NK-92 (cell line): ENCODE measurements at regions not wholly inside any gene's neighbourhood (a gene's known extent, or its start where the extent isn't known, plus 50 kb on each side); places are given as distances from the start of the nearest gene placed in this dataset.
"Not testable (repeated sequence)": the region's sequence is repeated elsewhere in the genome, so short reads cannot be mapped to it uniquely, and the experiment has no call there.

Experiments
- DNase-seq: peaks from one replicate; lab custom pipeline; 2025; ENCODE audit not compliant: unreplicated experiment; lab: John Stamatoyannopoulos, UW

GRCh38 chr3:125645616-125646015 is 50.3 kb upstream of the OSBPL11 start:
- no peak for DNase-seq

GRCh38 chr3:125646581-125646980 is 51.3 kb upstream of the OSBPL11 start:
- no peak for DNase-seq

GRCh38 chr3:125647318-125648014 is 52.2 kb upstream of the OSBPL11 start:
- DNase-seq = no peak

GRCh38 chr3:125651244-125651643 is 55.9 kb upstream of the OSBPL11 start:
- no peak for DNase-seq

GRCh38 chr3:125652349-125652748 is 57.1 kb upstream of the OSBPL11 start:
- no peak for DNase-seq

- no peak for DNase-seq
These were observed 59.2 kb upstream of the OSBPL11 start for GRCh38 chr3:125654526-125654925.

GRCh38 chr3:125662675-125663074 is 67.4 kb upstream of the OSBPL11 start:
- DNase-seq = no peak

- DNase-seq = no peak
These were observed 75.1 kb upstream of the OSBPL11 start for GRCh38 chr3:125670352-125670751.

- no peak for DNase-seq
These were observed 75.6 kb upstream of the OSBPL11 start for GRCh38 chr3:125670945-125671344.

GRCh38 chr3:125671461-125672243 is 76.4 kb upstream of the OSBPL11 start:
- no peak for DNase-seq

GRCh38 chr3:125675791-125676190 is 80.5 kb upstream of the OSBPL11 start:
- DNase-seq = no peak

GRCh38 chr3:125679258-125679657 is 84.0 kb upstream of the OSBPL11 start:
- DNase-seq = no peak

- no peak for DNase-seq
These were observed 85.8 kb upstream of the OSBPL11 start for GRCh38 chr3:125681146-125681545.

- not testable (repeated sequence) for DNase-seq
These were observed 86.6 kb upstream of the OSBPL11 start for GRCh38 chr3:125681906-125682305.

GRCh38 chr3:125682610-125683009 is 87.3 kb upstream of the OSBPL11 start:
- DNase-seq = not testable (repeated sequence)

- DNase-seq = no peak
These were observed 88.0 kb upstream of the OSBPL11 start for GRCh38 chr3:125683067-125683829.

- DNase-seq = no peak
These were observed 88.9 kb upstream of the OSBPL11 start for GRCh38 chr3:125684199-125684598.

- DNase-seq = not testable (repeated sequence)
These were observed 90.4 kb upstream of the OSBPL11 start for GRCh38 chr3:125685741-125686140.

- DNase-seq = no peak
These were observed 97.1 kb upstream of the OSBPL11 start for GRCh38 chr3:125692361-125692760.

- no peak for DNase-seq
These were observed 98.6 kb upstream of the OSBPL11 start for GRCh38 chr3:125693887-125694286.

- no peak for DNase-seq
These were observed 99.5 kb upstream of the OSBPL11 start for GRCh38 chr3:125694761-125695294.
